ENCODE measurements at regions not wholly inside any gene's neighbourhood (a gene's known extent, or its start where the extent isn't known, plus 50 kb on each side); places are given as distances from the start of the nearest gene placed in this dataset.

DNA sequence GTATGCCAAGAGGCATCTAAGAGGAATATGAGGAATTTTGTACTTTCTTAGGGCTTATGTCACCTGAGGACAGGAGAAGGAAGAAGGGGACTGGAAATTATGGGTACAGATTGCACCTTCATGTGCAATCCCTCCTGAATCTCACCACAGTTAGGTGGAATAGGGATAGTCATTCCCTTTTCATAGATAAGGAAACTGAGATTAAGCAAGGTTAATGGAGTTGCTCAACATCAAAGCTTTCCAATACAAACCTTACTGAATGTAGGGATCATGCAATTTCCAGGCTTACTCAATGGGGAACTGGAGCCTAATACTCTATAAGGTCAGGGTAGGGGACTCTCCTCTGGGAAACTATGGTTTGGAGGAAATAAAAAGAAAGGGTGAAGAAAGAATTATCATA, 133.0 kb downstream of the C11orf87 start:
- no peak for DNase-seq (ENCODE audit: low spot score)

DNA sequence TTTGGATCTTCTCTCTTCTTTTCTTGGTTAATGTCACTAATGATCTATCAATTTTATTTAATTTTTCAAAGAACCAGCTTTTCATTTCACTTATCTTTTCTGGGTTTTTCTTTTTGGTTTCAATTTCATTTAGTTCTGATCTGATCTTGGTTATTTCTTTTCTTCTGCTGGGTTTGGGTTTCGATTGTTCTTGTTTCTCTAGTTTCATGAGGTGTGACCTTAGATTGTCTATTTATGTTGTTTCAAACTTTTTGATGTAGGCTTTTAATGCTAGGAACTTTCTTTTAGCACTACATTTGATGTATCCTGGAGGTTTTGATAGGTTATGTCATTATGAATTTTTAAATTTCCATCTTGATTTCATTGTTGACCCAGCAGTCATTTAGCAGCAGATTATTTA, 142.3 kb downstream of the C11orf87 start:
- no peak for DNase-seq (ENCODE audit: low spot score)

DNA sequence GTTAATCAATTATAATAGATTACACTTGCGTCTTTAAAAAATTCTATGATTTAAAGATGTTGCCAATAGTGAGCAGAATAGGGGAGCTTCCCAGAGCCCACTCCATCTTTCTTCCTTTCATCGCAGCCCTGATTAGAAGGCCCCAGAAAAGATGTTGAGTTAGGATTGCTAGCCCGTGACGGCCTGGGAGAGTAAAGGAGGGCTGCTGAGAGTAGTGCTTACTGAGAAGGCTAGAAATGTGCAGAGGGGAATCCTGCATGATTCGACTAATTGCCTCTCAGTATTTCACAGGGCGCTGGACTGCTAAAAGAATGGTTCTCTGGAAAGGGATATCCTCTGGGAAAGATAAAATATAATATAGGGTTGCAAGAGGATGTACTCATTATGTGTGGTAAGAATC, 160.5 kb downstream of the C11orf87 start:
- no peak for DNase-seq (ENCODE audit: low spot score)

DNA sequence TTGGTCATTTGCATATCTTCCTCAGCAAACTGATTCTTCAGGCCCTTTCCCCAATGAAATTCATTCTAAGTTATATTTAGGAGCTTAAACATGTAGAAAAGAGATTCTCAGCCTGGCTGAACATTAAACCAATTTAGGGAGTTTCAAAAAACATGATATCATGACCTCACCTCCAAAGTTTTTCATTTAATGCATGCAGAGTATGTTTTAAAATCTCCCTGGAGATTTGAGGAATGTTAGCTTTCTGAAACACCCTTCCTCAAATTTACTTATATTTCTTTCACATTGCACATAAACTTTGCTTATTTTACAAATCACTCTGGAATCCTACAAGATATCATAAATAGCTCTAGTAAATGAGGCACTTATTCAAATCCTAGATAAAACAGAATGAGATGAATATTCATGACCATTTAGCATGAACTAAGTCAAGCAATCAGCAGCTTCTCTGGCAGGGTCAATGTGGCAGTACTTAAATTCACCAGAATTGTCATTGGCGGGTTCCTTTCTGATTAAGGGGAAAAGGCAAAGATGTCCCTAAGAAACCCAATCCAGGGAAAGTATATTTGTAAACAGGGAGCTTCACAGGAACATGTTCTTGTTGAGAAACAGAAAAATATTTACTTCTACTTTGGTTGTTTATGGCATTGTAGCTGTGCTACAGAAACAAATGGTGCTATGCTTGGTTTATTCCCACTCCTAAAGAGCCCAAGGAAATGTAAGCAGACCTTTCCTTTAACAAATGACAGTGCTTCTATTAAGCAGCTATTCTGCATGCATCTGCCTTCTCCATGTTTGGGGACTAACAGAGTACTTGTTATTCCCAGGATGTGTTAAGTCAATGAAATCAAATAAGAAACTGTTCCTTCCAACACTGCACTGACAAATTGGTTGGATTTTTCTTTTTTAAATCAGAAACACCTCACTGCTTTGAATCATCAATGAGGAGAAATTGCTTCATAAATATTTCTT, 162.3 kb downstream of the C11orf87 start:
- peak; percentile 6 for DNase-seq (ENCODE audit: low spot score)

DNA sequence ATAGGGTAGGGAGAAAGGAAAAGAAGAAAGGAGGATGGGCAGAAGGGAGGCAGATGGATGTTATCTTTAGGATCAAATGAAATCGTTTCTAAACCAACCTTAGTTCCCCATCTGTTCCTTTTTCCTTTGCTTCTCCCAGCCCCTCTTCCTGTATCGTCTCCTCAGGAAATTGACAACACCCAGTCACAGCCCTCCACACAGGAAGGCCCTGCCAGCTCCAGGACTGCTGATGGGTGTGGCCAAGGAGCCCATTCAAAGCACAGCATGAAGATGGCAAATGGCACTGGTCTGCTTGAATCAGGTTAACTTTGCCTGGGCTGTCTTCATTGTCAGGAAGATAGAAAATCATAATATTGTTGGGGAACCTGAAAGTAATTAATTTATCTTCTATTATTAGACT, 164.8 kb downstream of the C11orf87 start:
- DNase-seq (ENCODE audit: low spot score) = no peak

DNA sequence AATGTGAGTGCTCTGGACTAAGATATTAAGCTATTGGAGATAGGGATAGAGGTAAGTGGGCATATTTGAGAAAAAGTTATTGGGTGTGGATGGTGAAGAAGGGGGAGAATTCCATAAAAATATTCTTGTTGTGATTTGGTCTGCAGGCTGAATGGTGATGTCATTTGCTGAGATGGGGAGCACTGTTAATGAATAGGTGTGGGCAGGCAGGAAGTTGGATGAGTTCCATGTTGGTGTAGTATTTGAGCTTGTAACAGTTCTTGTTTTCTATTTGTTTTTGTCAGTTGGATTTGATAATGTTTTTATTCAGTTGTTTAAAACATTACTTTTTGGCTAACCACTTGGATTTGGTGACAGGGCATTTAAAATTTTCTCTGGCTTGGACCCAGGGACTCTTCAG, 168.8 kb downstream of the C11orf87 start:
- DNase-seq (ENCODE audit: low spot score) = peak; percentile 21

- no peak for DNase-seq (ENCODE audit: low spot score)
These were observed 175.3 kb downstream of the C11orf87 start for GRCh38 chr11:109597336-109597735.

- no peak for DNase-seq (ENCODE audit: low spot score)
These were observed 182.8 kb downstream of the C11orf87 start for GRCh38 chr11:109604481-109605400.

DNA sequence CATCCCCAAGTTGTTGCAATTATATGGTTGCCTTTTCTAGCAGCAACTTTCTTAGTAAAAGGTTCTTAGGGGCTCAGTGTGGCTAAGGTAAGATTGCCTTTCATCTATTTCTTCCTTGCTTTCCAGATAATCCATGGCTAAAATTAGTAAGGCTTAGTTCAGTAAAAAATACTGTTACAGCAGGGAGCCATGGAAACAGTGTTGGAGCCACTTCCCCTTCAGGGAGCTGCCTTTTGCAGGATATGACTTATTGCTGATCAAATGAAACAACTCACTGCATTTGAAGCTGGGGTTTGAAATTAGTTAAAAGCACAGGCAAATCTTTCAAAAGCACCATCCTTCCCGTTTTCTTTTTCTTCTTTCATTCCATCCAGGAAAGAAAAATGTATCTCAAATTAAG, 184.3 kb downstream of the C11orf87 start:
- peak; percentile 56 for DNase-seq (ENCODE audit: low spot score)

- DNase-seq (ENCODE audit: low spot score) = no peak
These were observed 187.6 kb downstream of the C11orf87 start for GRCh38 chr11:109609454-109610185.

DNA sequence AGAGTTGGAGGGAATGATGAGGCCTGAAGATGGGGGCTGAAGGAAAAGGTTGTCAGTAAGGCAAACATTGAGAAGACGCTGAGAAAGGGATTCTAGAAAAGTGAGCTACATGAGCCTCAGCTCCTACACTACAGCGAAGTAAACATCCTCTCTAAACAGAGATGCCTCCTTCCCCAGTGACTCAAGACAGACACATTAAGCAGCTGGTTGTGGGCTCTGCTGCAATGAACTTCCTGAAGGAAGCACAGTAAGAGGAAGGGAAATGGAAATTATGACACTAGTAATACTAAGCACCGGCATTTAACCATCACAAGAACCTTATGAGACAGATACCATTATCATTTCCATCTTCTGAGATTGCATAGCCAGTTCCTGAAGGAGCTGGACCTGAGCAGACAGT, 190.5 kb downstream of the C11orf87 start:
- no peak for DNase-seq (ENCODE audit: low spot score)

- DNase-seq (ENCODE audit: low spot score) = no peak
These were observed 197.5 kb downstream of the C11orf87 start for GRCh38 chr11:109619498-109619897.

- no peak for DNase-seq (ENCODE audit: low spot score)
These were observed 207.7 kb downstream of the C11orf87 start for GRCh38 chr11:109629734-109630133.

- DNase-seq (ENCODE audit: low spot score) = no peak
These were observed 219.6 kb downstream of the C11orf87 start for GRCh38 chr11:109641549-109641948.

- DNase-seq (ENCODE audit: low spot score) = peak; percentile 90
These were observed 222.2 kb downstream of the C11orf87 start for GRCh38 chr11:109644152-109644551.

- no peak for DNase-seq (ENCODE audit: low spot score)
These were observed 226.8 kb downstream of the C11orf87 start for GRCh38 chr11:109648804-109649203.

DNA sequence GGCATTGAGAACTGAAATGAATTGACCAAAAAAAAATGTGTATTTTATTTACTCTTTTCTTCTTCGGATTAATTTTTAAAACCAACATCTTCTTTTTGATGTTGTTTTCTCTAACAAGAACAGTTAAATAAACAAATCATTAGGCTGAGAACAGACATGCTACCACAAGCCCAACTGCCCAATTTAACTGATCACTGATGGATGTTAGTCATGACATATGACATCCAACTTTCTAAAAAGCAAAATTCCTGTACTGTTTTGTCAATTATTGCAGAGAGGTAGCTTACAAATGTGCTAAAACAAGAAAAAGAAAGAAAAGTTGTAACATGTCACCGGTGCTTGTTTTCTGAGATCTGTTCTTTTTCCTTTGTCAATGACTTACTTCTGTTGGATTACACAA, 232.1 kb downstream of the C11orf87 start:
- DNase-seq (ENCODE audit: low spot score) = no peak

- DNase-seq (ENCODE audit: low spot score) = no peak
These were observed 236.2 kb downstream of the C11orf87 start for GRCh38 chr11:109658190-109658589.

- DNase-seq (ENCODE audit: low spot score) = no peak
These were observed 245.7 kb downstream of the C11orf87 start for GRCh38 chr11:109667719-109668118.

DNA sequence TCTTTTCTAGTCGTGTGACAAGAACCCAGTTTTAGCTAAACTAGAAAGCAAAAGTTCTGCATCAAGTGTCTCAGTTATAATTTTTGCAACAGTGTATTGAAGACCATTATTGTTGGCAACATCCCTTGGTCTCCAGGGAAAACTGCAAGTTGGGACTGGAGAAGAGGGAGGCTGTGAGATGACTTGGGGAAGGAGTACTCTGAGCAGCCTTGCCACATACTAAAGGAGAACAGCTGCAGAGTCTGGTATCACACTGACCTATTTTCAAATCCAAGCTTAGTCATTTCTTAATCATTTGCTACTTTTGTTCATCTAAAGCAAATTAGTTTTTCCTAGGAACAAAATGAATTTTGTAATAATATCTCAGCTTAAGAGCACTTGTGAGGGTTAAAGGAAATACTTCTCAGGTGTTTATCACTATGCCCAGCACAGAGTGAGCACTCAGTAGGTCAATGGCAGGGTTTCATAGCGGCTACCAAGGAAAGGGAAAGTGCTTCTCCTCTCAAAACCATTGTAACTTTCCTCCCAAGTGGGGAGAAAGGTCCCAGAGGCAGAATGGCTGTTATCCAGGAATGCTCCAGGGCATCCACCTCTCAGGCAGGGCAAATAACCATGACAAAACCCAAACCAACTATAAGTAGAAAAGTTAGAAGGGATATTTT, 247.1 kb downstream of the C11orf87 start:
- DNase-seq (ENCODE audit: low spot score) = no peak

DNA sequence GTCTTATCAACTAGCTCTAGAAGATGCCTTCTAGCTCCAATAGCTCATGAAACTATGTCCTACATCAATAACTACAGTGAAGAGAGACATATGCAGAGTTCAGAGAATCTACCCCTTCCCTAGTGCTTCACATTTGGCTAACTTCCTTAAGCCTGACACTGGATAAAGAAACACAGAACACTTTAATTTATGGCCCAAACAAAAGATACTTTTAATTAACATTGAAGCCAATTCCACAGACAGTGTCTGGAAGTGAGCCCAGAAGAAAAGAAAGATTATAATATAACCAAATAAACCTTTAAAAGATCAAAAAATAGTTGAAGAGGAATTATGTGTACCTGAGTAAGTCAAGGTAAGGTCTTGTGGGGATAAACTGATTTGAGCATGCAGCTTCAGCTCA, 255.2 kb downstream of the C11orf87 start:
- no peak for DNase-seq (ENCODE audit: low spot score)

DNA sequence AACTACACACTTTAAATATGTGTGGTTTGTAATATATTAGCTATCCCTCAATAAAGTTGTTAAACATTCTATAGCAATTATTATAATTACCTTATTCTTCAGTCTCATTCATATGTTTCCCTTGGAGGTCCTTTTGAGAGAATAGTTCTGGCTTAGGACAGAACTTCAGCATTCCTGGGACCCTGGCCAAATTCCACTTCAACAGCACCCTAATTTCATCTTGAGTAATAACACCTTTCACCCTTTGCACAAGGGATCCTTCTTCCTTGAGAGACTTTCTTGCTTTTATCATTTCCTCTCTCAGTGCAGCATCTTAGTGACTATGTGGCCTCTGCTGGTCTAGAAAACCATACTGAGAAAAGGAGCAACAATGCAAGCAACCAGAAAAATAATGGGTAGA, 255.9 kb downstream of the C11orf87 start:
- DNase-seq (ENCODE audit: low spot score) = no peak

All from Ammon's horn (tissue), 1 donor.